ENCODE measurements at regions not wholly inside any gene's neighbourhood (a gene's known extent, or its start where the extent isn't known, plus 50 kb on each side); places are given as distances from the start of the nearest gene placed in this dataset.

Small RNAs in the stretch of these regions (small RNA-seq; reads per million reads assigned to genes)
- 0 reads per million in 3 experiments for gene AC093852.1 (ENCODE audit: insufficient read length in 3 of 3, low read depth in 3 of 3, low replicate concordance in 1 of 3)

Data from keratinocyte (primary cell).